D721Med (cell line): ENCODE measurements at regions not wholly inside any gene's neighbourhood (a gene's known extent, or its start where the extent isn't known, plus 50 kb on each side); places are given as distances from the start of the nearest gene placed in this dataset.
"Not testable (repeated sequence)": the region's sequence is repeated elsewhere in the genome, so short reads cannot be mapped to it uniquely, and the experiment has no call there.

Experiments used
- DNase-seq: peaks from one replicate; pipeline ENCODE4 v3.0.0; 2011; ENCODE audit warnings: low spot score; ENCODE audit not compliant: insufficient read length
- FAIRE-seq: peaks from 2 replicates; lab custom pipeline; 2011; peaks lifted over from hg19 to GRCh38; lab: Jason Lieb, UNC
- CTCF ChIP-seq: IDR thresholded peaks from 2 replicates; pipeline ENCODE4 v1.5.1; 2012; ENCODE audit warnings: mild to moderate bottlenecking, control low read depth; ENCODE audit not compliant: insufficient read depth; ENCODE audit errors: missing control alignments

DNA sequence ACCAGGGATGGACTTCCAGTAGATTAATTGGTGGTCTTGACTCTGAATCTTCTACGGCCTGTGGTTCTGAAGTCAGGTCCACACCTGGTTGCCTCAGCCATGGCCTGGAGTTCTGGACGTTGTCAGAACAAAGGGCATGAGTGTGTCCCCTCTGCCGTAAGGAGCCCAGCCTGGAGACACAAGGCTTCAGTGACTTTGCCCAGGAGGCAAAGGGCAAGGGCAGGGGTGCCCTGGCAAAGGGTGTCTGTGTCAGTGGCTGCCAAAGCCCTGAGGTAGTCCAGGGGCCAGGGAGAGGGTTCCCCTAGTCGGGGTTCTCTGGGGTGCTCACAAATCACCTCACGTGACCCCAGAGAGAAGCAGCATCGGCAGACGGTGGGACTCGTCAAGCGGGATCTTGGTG, 273.2 kb upstream of the ZNF32 start:
- DNase-seq = no peak
- TF ChIP-seq CTCF = no peak
- FAIRE-seq = no peak

- no peak for DNase-seq
- FAIRE-seq = no peak
- no peak for TF ChIP-seq CTCF
These were observed 272.8 kb upstream of the ZNF32 start for GRCh38 chr10:43921478-43921877.

DNA sequence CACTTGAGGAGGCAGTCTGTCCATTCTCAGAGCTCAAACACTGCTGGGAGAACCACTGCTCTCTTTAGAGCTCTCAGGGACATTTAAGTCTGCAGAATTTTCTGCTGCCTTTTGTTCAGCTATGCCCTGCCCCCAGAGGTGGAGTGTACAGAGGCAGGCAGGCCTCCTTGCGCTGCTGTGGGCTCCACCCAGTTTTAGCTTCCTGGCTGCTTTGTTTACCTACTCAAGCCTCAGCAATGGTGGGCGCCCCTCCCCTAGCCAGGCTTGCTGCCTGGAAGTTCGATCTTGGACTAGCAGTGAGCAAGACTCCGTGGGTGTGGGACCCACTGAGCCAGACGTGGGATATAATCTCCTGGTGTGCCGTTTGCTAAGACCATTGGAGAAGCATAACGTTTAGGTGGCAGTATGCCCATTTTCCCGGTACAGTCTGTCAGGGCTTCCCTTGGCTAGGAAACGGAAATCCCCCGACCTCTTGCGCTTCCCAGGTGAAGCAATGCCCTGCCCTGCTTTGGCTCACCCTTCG, 271.6 kb upstream of the ZNF32 start:
- not testable (repeated sequence) for FAIRE-seq, DNase-seq

- FAIRE-seq = no peak
- no peak for DNase-seq
- no peak for TF ChIP-seq CTCF
These were observed 265.1 kb upstream of the ZNF32 start for GRCh38 chr10:43913676-43914235.

DNA sequence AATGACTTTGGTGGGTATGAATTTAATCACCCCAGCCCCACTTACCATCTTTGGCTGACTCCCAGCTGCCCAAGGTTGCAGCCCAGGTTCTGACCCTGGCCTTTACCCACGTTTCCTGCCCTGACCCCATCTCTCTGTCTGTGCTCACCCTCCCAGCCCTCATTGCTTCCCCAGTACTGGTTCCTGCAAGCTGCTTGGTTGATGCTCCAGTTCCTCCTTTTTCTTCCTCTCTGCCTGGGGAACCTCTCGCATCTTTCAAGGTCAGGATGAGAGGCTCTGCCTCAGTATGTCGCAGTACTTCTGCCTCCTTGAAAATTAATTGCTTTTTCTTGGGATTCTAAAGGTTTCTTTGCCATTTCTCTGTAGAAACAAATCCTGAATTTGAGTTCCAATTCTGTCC, 263.8 kb upstream of the ZNF32 start:
- TF ChIP-seq CTCF = no peak
- FAIRE-seq (no peak), DNase-seq (no peak)

GRCh38 chr10:43906490-43906889, 257.8 kb upstream of the ZNF32 start:
- DNase-seq = no peak
- TF ChIP-seq CTCF = no peak
- no peak for FAIRE-seq

- no peak for TF ChIP-seq CTCF
- FAIRE-seq = no peak
- DNase-seq = no peak
These were observed 257.0 kb upstream of the ZNF32 start for GRCh38 chr10:43905512-43906236.
